ENCODE measurements at regions not wholly inside any gene's neighbourhood (a gene's known extent, or its start where the extent isn't known, plus 50 kb on each side); places are given as distances from the start of the nearest gene placed in this dataset.

DNA sequence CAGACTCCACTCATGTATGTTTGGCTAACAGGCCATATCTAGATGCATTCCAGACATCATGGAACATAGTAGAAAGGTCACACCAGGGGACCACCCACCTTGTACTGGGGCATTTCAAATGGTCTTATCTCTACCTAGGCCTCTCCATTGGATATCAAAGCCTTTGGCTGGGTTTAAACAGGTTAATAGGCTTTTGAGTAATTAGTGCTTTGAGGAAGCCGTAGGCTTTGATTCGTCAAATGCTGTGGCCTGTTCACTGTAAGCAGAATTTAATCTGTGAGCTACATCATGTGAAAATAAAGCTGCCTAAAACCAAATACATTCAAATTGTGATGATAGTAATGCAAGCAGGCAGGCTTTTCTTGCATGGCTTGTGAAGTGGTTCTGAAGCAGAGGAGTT lies 129.5 kb downstream of the ST8SIA2 start:
- TF ChIP-seq, protein P1, sequence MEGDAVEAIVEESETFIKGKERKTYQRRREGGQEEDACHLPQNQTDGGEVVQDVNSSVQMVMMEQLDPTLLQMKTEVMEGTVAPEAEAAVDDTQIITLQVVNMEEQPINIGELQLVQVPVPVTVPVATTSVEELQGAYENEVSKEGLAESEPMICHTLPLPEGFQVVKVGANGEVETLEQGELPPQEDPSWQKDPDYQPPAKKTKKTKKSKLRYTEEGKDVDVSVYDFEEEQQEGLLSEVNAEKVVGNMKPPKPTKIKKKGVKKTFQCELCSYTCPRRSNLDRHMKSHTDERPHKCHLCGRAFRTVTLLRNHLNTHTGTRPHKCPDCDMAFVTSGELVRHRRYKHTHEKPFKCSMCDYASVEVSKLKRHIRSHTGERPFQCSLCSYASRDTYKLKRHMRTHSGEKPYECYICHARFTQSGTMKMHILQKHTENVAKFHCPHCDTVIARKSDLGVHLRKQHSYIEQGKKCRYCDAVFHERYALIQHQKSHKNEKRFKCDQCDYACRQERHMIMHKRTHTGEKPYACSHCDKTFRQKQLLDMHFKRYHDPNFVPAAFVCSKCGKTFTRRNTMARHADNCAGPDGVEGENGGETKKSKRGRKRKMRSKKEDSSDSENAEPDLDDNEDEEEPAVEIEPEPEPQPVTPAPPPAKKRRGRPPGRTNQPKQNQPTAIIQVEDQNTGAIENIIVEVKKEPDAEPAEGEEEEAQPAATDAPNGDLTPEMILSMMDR (IDR thresholded peaks at IDR 0.05), result no peak
- ATAC-seq (ENCODE audit: low FRiP score), result no peak
- DNase-seq (ENCODE audit: low spot score), result no peak

DNA sequence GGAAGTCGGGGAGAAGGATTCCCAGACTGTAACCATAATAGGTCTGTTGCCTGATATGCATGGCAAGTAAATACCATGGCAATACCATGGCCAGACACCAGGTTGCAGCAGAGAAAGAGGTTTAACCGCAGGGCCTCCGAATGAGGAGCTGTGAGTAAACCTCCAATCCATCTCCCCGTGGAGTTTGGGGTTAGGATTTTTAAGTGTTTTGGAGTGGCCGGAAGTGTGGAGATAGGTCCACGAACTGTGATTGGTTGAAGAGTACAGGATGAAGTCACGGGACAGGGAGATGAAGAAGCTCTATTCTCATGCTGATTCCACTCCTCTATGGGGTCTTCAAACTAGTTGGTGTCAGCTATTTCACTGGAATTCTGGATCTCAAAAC lies 127.9 kb downstream of the ST8SIA2 start:
- DNase-seq (ENCODE audit: low spot score) (peak; percentile 69), ATAC-seq (ENCODE audit: low FRiP score) (peak; percentile 97)
- TF ChIP-seq, protein P1 (IDR thresholded peaks at IDR 0.05), result peak in 1 of 3 donors; percentile 27

DNA sequence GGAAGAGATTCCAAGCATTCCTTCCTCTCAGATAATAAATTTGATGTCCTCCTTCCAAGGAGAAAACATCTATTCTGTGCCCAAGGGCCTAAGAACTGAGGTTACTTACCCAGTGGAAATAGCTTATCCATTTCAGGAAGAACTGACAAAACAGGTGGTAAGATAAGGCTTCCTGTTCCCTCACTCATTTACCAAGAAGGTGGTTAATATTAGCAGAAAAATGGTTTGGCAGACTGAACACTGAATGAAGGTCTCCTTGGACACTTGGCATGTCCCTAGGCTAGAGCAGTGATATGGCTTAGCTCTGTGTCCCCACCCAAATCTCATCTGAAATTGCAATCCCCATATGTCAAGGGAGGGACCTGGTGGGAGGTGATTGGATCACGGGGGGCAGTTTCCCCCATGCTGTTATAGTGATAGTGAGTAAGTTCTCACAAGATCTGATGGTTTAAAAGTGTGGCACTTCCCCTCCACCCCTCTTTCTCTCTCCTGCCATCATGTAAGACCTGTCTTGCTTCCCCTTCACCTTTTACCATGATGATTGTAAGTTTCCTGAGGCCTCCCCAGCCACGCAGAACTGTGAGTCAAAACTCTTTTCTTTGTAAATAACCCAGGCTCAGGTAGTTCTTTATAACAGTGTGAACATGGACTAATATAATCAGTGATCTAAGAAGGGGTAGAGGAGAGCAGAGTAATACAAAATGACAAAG lies 127.4 kb downstream of the ST8SIA2 start:
- no peak for DNase-seq (ENCODE audit: low spot score)
- ATAC-seq (ENCODE audit: low FRiP score), result no peak

DNA sequence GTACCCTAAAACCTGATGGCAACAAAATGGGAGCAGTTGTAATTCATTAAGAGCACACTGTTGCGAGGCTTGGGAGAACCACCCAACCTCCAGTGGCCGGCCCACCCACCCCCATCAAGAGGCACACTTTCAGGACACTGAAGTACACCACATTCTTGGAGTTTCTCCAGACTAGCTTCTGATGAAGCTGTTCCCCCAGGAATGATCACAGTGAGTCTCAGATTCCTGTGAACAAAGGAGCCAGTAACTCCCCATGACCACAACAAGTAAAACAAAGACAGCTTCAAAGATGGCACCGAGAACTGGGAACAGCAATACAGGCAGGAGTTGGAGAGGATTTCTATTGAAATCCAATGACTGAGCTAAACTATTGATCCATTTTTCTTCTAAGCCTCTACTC lies 126.0 kb downstream of the ST8SIA2 start:
- TF ChIP-seq, protein P1 (IDR thresholded peaks at IDR 0.05), result no peak
- no peak for DNase-seq (ENCODE audit: low spot score)
- ATAC-seq (ENCODE audit: low FRiP score), result no peak

More for the DNA sequence above, 127.4 kb downstream of the ST8SIA2 start:
- TF ChIP-seq, protein P1 (IDR thresholded peaks at IDR 0.05), result no peak
